Gastroesophageal sphincter (tissue), 3 donors: ENCODE measurements at regions not wholly inside any gene's neighbourhood (a gene's known extent, or its start where the extent isn't known, plus 50 kb on each side); places are given as distances from the start of the nearest gene placed in this dataset.

Experiments
- EP300 ChIP-seq: sonication (generic); formaldehyde crosslinking; IDR thresholded peaks from one replicate; pipeline ENCODE4 v1.6.1; 2017; ENCODE audit warnings: antibody characterized with exemption, mild to moderate bottlenecking
- POLR2AphosphoS5 ChIP-seq: sonication (generic); formaldehyde crosslinking; IDR thresholded peaks from one replicate; pipeline ENCODE4 v1.6.1; 2017; ENCODE audit warnings: antibody characterized with exemption
- TF ChIP-seq, protein P1 (sequence below), 4 experiments: fragments of 200-600 bp in 2 of 4; fragments of 450-650 bp in 2 of 4; sonication (generic) in 1 of 4; IDR thresholded peaks; one replicate each; pipeline ENCODE4 v1.5.1; 2017 to 2019; ENCODE audit warnings: antibody characterized with exemption in 4 of 4, mild to moderate bottlenecking in 2 of 4, moderate library complexity in 2 of 4

DNA sequence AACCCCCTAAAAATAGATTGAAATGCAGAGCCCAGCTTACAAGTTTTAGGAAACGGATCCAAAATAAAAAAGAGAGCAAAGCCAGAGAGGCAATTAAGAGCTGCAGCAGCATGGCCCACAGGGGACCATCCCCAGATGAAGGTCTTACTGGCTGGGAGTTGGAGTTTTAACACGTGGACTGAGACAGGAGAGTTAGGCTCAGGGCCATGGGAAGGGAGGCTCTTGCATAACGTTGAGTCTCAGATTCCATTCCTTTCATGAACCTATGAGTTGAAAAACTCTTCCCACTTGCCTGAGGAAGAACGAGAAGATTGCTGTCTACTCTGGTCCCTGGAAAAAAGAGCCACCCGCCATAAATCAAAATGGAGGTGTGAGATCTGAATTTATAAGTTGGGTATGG, 101.8 kb upstream of the NDUFV2 start:
- TF ChIP-seq, protein P1, sequence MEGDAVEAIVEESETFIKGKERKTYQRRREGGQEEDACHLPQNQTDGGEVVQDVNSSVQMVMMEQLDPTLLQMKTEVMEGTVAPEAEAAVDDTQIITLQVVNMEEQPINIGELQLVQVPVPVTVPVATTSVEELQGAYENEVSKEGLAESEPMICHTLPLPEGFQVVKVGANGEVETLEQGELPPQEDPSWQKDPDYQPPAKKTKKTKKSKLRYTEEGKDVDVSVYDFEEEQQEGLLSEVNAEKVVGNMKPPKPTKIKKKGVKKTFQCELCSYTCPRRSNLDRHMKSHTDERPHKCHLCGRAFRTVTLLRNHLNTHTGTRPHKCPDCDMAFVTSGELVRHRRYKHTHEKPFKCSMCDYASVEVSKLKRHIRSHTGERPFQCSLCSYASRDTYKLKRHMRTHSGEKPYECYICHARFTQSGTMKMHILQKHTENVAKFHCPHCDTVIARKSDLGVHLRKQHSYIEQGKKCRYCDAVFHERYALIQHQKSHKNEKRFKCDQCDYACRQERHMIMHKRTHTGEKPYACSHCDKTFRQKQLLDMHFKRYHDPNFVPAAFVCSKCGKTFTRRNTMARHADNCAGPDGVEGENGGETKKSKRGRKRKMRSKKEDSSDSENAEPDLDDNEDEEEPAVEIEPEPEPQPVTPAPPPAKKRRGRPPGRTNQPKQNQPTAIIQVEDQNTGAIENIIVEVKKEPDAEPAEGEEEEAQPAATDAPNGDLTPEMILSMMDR (IDR thresholded peaks at IDR 0.05) = no peak
- TF ChIP-seq EP300 = no peak
- no peak for TF ChIP-seq POLR2AphosphoS5
